ENCODE measurements at regions not wholly inside any gene's neighbourhood (a gene's known extent, or its start where the extent isn't known, plus 50 kb on each side); places are given as distances from the start of the nearest gene placed in this dataset.
A peak's percentile ranks its signal among the peaks of the same experiment; 100 is the strongest.

- Histone ChIP-seq H3K4me1 (ENCODE audit: insufficient read depth) (peaks cover 23% of the 10 kb centered on the region), H2AFZ (peak overlapping the region; percentile 97), H3F3A (replicated peaks; ENCODE audit: low read depth) (peaks cover 5% of the 10 kb centered on the region; the same call in 1 of the 2 replicates), H3K27ac (ENCODE audit: low read depth) (no peak overlapping the region), H3K4me3 (no peak overlapping the region), H4K20me1 (replicated peaks; ENCODE audit: insufficient read depth) (no peaks in the 10 kb centered on the region), H3K79me2 (replicated peaks; ENCODE audit: insufficient read depth) (no peaks in the 10 kb centered on the region), H3K9me2 (ENCODE audit: insufficient read depth) (no peaks in the 10 kb centered on the region), H3K36me3 (ENCODE audit: insufficient read depth) (no peaks in the 10 kb centered on the region), H3K27me3 (ENCODE audit: insufficient read depth) (peaks cover 4% of the 10 kb centered on the region; the same call in 1 of the 2 replicates), H3K4me2 (peak overlapping the region; percentile 45)
- Mint-ChIP-seq H3K27ac (no peak overlapping the region), H3K9me3 (no peaks in the 10 kb centered on the region; the same call in 2 of the 3 replicates), H3K36me3 (ENCODE audit: low read depth) (no peaks in the 10 kb centered on the region), H3K4me3 (no peak overlapping the region), H3K27me3 (ENCODE audit: insufficient read depth, low read depth, poor library complexity) (peaks cover 7% of the 10 kb centered on the region), H3K4me1 (peaks cover 36% of the 10 kb centered on the region)
- ATAC-seq (peak; percentile 71), DNase-seq (ENCODE audit: low spot score) (peak; percentile 80)
- peak; percentile 51 to 59 for TF ChIP-seq CTCF (conservative IDR thresholded peaks at IDR 0.05; ENCODE audit: low read depth in 2 of 2)
- TF ChIP-seq NANOG (IDR thresholded peaks at IDR 0.05; ENCODE audit: borderline replicate concordance) = no peak; the same call in 1 of the 2 replicates
Measured at GRCh38 chr2:166609183-166609959, 115.3 kb upstream of the SCN7A start.

- no peaks in the 10 kb centered on the region for H3K79me2 ChIP-seq (replicated peaks; ENCODE audit: insufficient read depth)
- no peak overlapping the region for H3K27ac Mint-ChIP-seq
- ATAC-seq (no peak), DNase-seq (ENCODE audit: low spot score) (no peak)
- H3K27ac ChIP-seq (ENCODE audit: low read depth) = no peak overlapping the region
- H3K36me3 Mint-ChIP-seq (ENCODE audit: low read depth) = no peaks in the 10 kb centered on the region
- peaks cover 5% of the 10 kb centered on the region; the same call in 1 of the 2 replicates for H3F3A ChIP-seq (replicated peaks; ENCODE audit: low read depth)
- no peak overlapping the region for H3K4me3 Mint-ChIP-seq
- no peaks in the 10 kb centered on the region for H4K20me1 ChIP-seq (replicated peaks; ENCODE audit: insufficient read depth)
- peaks cover 26% of the 10 kb centered on the region for H3K4me1 Mint-ChIP-seq
- TF ChIP-seq EZH2 (IDR thresholded peaks at IDR 0.05; ENCODE audit: low read depth, unreplicated experiment) (no peak), CREB1 (CRISPR knock-in tag; IDR thresholded peaks at IDR 0.05; ENCODE audit: low read depth) (no peak), STAT1 (IDR thresholded peaks at IDR 0.05; ENCODE audit: unreplicated experiment) (no peak), JUNB (IDR thresholded peaks at IDR 0.05; ENCODE audit: unreplicated experiment) (no peak), CTCF (conservative IDR thresholded peaks at IDR 0.05; ENCODE audit: low read depth in 2 of 2) (no peak), ZNF331 (CRISPR knock-in tag; IDR thresholded peaks at IDR 0.05; ENCODE audit: low read depth) (no peak), EZH2phosphoT487 (IDR thresholded peaks at IDR 0.05; ENCODE audit: unreplicated experiment) (no peak)
- H3K4me2 ChIP-seq = no peak overlapping the region
- H3K27me3 Mint-ChIP-seq (ENCODE audit: insufficient read depth, low read depth, poor library complexity) = peaks cover 7% of the 10 kb centered on the region
- peaks cover 4% of the 10 kb centered on the region; the same call in 1 of the 2 replicates for H3K27me3 ChIP-seq (ENCODE audit: insufficient read depth)
- H3K4me3 ChIP-seq = no peak overlapping the region
- no peaks in the 10 kb centered on the region for H3K9me2 ChIP-seq (ENCODE audit: insufficient read depth)
- no peak overlapping the region for H2AFZ ChIP-seq
- no peaks in the 10 kb centered on the region; the same call in 2 of the 3 replicates for H3K9me3 Mint-ChIP-seq
- no peaks in the 10 kb centered on the region for H3K36me3 ChIP-seq (ENCODE audit: insufficient read depth)
- peaks cover 23% of the 10 kb centered on the region for H3K4me1 ChIP-seq (ENCODE audit: insufficient read depth)
Measured at GRCh38 chr2:166607880-166608279, 113.8 kb upstream of the SCN7A start.

Measured in GM23338 (cell line).